Fibroblast of pulmonary artery (primary cell): ENCODE measurements at regions not wholly inside any gene's neighbourhood (a gene's known extent, or its start where the extent isn't known, plus 50 kb on each side); places are given as distances from the start of the nearest gene placed in this dataset.

Source experiments
- DNase-seq: peaks from one replicate; pipeline ENCODE4 v3.0.0-alpha.2; 2010; ENCODE audit warnings: low read depth
- H3K4me3 ChIP-seq: replicated peaks from 2 replicates; pipeline ENCODE4 v1.5.1; 2011; ENCODE audit warnings: low read depth, mild to moderate bottlenecking, control low read depth, low read length, moderate library complexity
- CTCF ChIP-seq: IDR thresholded peaks from 2 replicates; pipeline ENCODE4 v1.5.1; 2011; ENCODE audit warnings: mild to moderate bottlenecking, control low read depth, low read length, inconsistent platforms; ENCODE audit errors: missing control alignments

GRCh38 chr3:158882445-158882844 lies 80.6 kb downstream of the MFSD1 start:
- no peak for TF ChIP-seq CTCF
- no peak for DNase-seq
- no peak overlapping the region for H3K4me3 ChIP-seq

- H3K4me3 ChIP-seq: no peak overlapping the region
- no peak for DNase-seq
- TF ChIP-seq CTCF: no peak
Measured at GRCh38 chr3:158896729-158897128, 94.9 kb downstream of the MFSD1 start.

- H3K4me3 ChIP-seq: no peak overlapping the region
- no peak for DNase-seq
- no peak for TF ChIP-seq CTCF
Measured at GRCh38 chr3:158906749-158907148, 104.9 kb downstream of the MFSD1 start.

GRCh38 chr3:158908187-158908734 lies 106.4 kb downstream of the MFSD1 start:
- no peak overlapping the region for H3K4me3 ChIP-seq
- DNase-seq: no peak
- TF ChIP-seq CTCF: no peak

GRCh38 chr3:158909870-158910269 lies 108.0 kb downstream of the MFSD1 start:
- DNase-seq: no peak
- no peak for TF ChIP-seq CTCF
- no peak overlapping the region for H3K4me3 ChIP-seq

- H3K4me3 ChIP-seq: no peak overlapping the region
- TF ChIP-seq CTCF: no peak
- DNase-seq: no peak
Measured at GRCh38 chr3:158911586-158911985, 109.7 kb downstream of the MFSD1 start.

- no peak for DNase-seq
Measured at GRCh38 chr3:158912188-158912587, 110.3 kb downstream of the MFSD1 start.

More at GRCh38 chr3:158912188-158912587, 110.3 kb downstream of the MFSD1 start:
- H3K4me3 ChIP-seq: no peak overlapping the region
- no peak for TF ChIP-seq CTCF
